C4-2B (cell line): ENCODE measurements at regions not wholly inside any gene's neighbourhood (a gene's known extent, or its start where the extent isn't known, plus 50 kb on each side); places are given as distances from the start of the nearest gene placed in this dataset.

ENCODE experiments used
- H3K27ac ChIP-seq: fragments of 450-650 bp; 2 replicates; pipeline ENCODE4 v1.5.1; 2017
- CTCF ChIP-seq: fragments of 450-650 bp; conservative IDR thresholded peaks from 2 replicates; pipeline ENCODE4 v1.5.1; 2017; ENCODE audit warnings: mild to moderate bottlenecking
- ZFX ChIP-seq: fragments of 450-650 bp; IDR thresholded peaks from 2 replicates; pipeline ENCODE4 v1.6.1; 2017

GRCh38 chr2:146632707-146633106 lies 1212.1 kb upstream of the ACVR2A start:
- no peak overlapping the region for H3K27ac ChIP-seq
- TF ChIP-seq ZFX = no peak
- no peak for TF ChIP-seq CTCF

GRCh38 chr2:146624430-146625160 lies 1220.2 kb upstream of the ACVR2A start:
- no peak overlapping the region for H3K27ac ChIP-seq
- no peak for TF ChIP-seq CTCF
- no peak for TF ChIP-seq ZFX

- no peak overlapping the region for H3K27ac ChIP-seq
- TF ChIP-seq CTCF (no peak), ZFX (no peak)
Observed at GRCh38 chr2:146623771-146624170, 1221.1 kb upstream of the ACVR2A start.

GRCh38 chr2:146621656-146622055 lies 1223.2 kb upstream of the ACVR2A start:
- TF ChIP-seq CTCF (no peak), ZFX (no peak)
- H3K27ac ChIP-seq = no peak overlapping the region

GRCh38 chr2:146615778-146616177 lies 1229.1 kb upstream of the ACVR2A start:
- TF ChIP-seq ZFX = no peak
- H3K27ac ChIP-seq = no peak overlapping the region

- no peak overlapping the region for H3K27ac ChIP-seq
- no peak for TF ChIP-seq ZFX
- TF ChIP-seq CTCF = no peak
Observed at GRCh38 chr2:146608490-146608889, 1236.3 kb upstream of the ACVR2A start.

GRCh38 chr2:146604521-146604920 lies 1240.3 kb upstream of the ACVR2A start:
- no peak overlapping the region for H3K27ac ChIP-seq
- TF ChIP-seq CTCF = no peak
- no peak for TF ChIP-seq ZFX

GRCh38 chr2:146602856-146603255 lies 1242.0 kb upstream of the ACVR2A start:
- TF ChIP-seq CTCF = no peak
- no peak for TF ChIP-seq ZFX

More at GRCh38 chr2:146602856-146603255, 1242.0 kb upstream of the ACVR2A start:
- no peak overlapping the region for H3K27ac ChIP-seq
